Stimulated activated CD4-positive, alpha-beta T cell treated with anti-CD3 and anti-CD28 coated beads, Interleukin-2, amount 100 ng/mL, for 24 hours (primary cell): ENCODE measurements at regions not wholly inside any gene's neighbourhood (a gene's known extent, or its start where the extent isn't known, plus 50 kb on each side); places are given as distances from the start of the nearest gene placed in this dataset.
"Not testable (repeated sequence)": the region's sequence is repeated elsewhere in the genome, so short reads cannot be mapped to it uniquely, and the experiment has no call there.

Source experiments
- DNase-seq, 2 donors: peaks; one replicate each; pipeline ENCODE4 v3.0.0-alpha.2; 2020

DNA sequence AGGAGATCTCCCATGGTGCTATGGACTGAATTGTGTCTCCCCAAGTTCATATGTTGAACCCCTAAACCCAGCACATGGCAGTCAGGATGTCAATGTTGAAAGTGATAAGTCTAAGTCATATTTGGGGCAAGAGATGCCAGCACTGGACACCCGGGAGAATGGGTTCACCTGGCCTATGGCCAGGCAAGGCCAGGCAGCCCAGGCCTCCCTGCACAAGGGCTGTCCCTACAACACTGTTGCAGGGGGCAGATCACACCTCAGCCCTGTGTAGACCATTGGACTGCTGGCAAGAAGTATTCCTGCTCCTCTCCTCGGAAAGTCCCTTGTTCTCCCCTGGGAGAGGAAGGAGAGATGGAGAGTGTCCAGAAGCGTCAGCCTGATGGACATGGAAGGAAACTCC lies 240.5 kb downstream of the GADD45G start:
- DNase-seq, result no peak

DNA sequence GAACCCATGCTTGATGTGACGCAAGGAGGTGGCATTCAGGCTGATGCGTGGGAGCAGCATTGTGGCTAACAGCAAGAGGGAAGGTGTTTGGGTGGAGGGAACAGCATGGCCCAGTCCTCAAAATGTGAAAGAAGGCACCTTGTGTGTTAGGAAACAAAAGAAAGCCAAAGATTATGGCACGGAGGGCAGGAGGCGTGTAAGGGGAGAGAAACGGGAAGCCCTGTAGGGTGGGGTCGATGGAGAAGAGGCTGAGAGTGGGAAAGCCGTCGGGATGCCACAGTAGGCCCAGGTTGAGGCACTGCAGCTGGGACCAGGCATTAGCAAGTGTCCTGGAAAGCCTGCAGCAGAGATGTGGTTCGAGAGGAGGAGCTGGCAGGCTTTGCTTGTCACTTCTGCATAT lies 241.1 kb downstream of the GADD45G start:
- DNase-seq, result no peak

- DNase-seq, result no peak
Observed at GRCh38 chr9:89848060-89849040, 243.5 kb downstream of the GADD45G start.

- DNase-seq, result no peak
Observed at GRCh38 chr9:89849096-89849495, 244.3 kb downstream of the GADD45G start.

DNA sequence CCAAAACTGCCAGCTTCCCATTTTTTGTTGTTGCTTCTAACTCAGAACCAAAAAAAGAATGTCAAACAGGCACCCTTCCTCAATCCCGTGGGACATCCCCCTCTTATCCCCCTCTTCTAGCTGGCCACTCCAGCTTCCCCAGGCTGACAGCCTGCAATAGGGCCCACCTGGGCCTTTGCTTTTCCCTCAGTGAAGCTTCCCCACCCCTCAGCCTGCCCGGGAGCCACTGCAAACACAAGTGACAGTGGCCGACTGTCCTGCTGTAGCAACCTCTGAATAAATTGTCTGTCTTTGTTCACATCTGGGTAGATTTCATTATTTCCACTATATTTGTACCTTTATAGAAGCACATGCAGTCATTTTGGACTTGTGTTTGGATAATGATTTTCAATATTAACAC lies 245.3 kb downstream of the GADD45G start:
- DNase-seq, result no peak

- DNase-seq, result no peak
Observed at GRCh38 chr9:89850631-89851325, 246.0 kb downstream of the GADD45G start.

DNA sequence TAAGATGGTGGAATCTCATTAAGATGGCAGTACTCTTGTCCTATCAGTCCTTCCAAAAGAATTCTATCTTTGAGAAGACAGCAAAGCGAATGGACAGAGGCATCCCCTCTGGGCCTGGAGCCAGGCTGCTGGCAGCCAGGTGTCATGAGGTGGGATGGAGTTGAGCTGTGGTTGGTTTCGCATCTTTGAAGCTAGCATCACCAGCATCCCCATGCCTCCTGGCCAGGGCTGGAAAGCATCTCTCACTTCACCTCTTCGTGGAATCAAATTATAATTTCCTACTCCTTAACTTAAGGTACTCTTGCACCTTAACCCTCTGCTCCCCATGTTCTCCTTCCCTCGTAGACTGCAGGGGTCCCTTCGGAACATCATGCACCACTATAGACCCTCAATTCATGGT lies 248.3 kb downstream of the GADD45G start:
- DNase-seq, result no peak

DNA sequence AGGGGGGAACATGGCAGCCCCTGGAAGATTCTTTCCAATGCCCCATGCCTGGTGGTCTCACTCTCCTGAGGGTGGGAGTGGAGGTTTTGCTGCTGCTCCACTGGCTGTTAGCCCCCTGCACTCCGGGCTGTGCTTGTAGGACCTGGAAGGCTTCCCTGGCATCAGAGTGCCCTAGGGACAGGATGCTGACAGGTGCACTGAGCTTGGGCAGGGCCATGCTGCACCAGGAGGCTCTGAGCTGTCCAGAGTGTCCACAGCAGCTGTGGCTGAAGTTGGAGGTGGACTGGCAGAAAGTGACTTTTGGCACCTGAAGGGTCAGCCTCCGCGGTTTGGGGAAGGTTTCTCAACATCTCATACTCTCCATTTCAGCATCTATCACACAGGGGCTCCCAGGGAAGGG lies 249.1 kb downstream of the GADD45G start:
- DNase-seq, result no peak

DNA sequence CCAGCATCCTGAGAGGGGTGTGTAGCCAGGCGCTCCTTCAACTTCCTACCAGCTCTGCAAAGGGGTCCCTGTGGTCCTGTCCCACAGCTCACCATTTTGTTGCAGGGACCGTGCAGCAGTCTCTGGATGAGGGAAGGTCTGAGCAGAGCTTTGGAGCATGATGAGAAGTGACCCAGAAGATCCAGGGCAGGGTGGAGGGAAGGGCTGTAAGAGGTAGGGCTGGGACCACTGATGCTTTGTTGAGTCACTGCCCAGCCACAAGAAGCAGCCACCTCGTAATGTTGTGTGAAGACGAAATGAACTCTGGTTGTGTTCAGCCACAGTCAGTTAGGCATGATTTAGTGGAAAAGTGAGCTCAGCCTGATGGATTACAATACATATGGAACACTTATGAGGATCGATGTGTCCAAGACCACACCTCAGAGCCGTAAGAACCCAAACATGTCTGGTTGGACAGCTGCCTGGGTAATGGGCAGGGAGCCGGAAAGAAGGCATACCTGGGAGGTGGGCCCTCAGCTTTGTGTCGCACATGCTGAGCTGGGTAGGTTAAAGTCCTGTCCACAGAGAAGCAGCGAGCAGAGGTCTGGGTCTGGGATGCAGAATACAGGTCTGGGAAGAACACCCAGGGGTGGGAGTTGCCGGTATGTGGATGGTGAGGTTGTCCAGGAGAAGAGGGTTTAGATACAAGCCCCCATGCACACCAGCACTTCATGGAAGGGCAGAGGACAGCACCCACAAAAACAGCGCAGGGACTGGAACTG lies 250.1 kb downstream of the GADD45G start:
- no peak for DNase-seq

GRCh38 chr9:89856296-89856695 lies 251.5 kb downstream of the GADD45G start:
- not testable (repeated sequence) for DNase-seq

DNA sequence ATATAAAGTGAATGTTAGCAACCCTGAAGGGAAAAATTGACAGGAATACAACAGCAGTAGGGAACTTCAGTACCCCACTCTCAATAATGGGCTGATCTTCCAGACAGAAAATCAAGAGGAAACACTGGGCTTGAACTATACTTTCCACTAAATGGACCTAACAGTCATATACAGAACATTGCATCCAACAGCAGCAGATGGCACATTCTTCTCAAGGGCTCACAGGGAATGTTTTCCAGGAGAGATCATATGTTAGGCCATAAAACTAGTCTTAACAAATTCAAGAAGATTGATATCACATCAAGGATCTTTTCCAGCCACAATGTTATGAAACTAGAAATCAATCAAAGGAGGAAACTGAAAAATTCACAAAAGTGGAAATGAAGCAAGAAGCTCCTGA lies 252.1 kb downstream of the GADD45G start:
- DNase-seq, result not testable (repeated sequence)

DNA sequence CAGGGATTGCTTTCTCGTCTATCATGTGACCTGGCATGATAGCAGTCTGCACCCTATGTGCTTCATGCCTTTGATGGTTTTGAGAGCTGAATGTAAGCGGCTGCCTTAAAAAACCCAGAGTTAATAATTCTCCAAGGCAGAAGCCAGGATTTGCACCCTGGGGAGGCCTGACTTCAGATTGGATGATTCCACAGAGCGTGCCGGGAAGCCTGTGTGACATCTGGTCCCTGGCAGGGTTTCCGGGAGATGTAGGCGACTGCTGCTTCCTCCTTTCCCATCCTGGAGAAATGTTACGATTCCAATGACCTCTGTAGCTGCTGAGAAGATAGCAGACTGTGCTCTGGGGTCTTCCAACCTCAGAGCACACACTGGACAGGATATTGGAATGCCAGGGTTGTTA lies 255.0 kb downstream of the GADD45G start:
- not testable (repeated sequence) for DNase-seq

DNA sequence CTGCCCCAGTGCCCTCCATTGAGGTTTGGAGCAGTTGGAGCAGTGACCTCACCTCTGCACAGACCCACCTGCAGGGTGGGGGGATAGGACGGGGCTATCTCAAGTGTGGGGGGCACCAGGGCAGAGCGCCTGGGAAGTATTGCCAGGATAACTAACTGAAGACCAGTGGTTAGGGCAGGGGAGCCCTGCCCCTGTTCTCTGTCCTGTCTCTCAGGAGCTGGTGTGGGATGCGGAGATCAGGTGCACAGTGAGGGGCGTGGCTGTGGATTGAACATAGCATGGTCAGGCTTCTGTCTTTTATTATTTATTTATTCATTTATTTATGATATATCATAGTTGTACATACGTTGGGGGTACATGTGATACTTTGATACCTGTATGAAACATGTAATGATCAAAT lies 256.6 kb downstream of the GADD45G start:
- DNase-seq, result not testable (repeated sequence)

DNA sequence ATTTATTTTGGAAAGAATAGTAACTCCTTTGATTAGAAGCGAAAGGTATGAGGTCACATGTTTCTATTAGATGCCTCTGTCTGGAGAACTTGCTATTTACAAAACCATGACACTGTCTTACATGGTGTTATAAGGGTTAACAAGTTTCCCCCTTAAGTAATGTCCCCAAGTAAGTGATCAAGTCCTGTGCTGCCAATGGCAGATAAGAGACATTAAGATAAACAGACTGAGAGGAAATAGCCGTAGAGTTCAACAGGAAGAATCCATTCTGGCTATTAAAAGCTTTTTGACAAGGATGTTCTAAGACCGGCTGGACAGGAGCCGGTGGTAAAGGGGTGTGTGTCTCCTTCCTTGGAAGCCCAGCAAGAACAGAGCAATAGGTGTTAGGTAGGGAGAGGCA lies 257.5 kb downstream of the GADD45G start:
- no peak for DNase-seq

GRCh38 chr9:89863141-89863540 lies 258.3 kb downstream of the GADD45G start:
- no peak for DNase-seq

DNA sequence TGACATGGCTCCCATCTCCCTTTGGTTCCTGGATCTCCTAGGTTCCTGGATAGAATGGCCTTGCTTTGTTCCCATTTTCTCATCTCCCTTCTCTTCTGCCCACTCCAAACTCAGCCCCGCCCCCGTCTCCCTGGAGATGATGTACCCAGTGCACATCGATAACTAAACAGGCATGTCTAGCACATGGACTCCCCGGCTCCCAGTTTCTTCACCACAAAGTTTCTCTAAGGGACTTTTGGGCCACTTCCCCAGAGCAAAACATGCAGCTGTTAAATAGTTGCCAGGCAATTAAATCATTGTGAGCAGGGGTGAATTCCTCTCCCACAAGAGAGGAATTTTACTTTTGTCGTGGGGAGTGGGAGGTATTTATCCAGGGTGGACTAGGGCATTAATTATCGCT lies 259.0 kb downstream of the GADD45G start:
- DNase-seq, result no peak

GRCh38 chr9:89864257-89864656 lies 259.4 kb downstream of the GADD45G start:
- no peak for DNase-seq

GRCh38 chr9:89864731-89865130 lies 259.9 kb downstream of the GADD45G start:
- no peak for DNase-seq

GRCh38 chr9:89865357-89865756 lies 260.5 kb downstream of the GADD45G start:
- no peak for DNase-seq

GRCh38 chr9:89865981-89866380 lies 261.2 kb downstream of the GADD45G start:
- no peak for DNase-seq

GRCh38 chr9:89866701-89867100 lies 261.9 kb downstream of the GADD45G start:
- DNase-seq, result no peak

DNA sequence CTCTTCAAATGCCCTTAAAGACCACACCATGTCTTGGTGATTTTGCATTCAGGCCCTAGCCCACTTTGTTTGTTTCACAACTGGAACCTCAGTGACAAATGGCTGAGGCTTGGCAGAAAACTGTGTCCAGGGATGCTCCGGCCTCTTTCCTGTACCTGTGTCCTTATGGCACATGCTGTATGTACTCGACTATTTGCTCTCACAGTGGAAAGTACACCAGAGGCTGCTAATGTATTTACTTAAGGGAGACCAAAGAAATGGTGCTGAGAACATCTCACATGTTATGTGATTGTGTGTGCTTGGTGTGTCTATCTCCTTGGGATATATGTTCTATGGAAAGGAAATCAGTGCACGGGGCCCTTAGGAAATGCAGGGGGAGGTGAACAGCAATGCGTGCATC lies 263.3 kb downstream of the GADD45G start:
- no peak for DNase-seq
